Motor neuron (in vitro differentiated cells): ENCODE measurements at regions not wholly inside any gene's neighbourhood (a gene's known extent, or its start where the extent isn't known, plus 50 kb on each side); places are given as distances from the start of the nearest gene placed in this dataset.
"Not testable (repeated sequence)": the region's sequence is repeated elsewhere in the genome, so short reads cannot be mapped to it uniquely, and the experiment has no call there.

Experiments
- ATAC-seq, 8 experiments: fragments of 200-7000 bp; cut with Tn5 transposase; replicated peaks in 6 of 8; 2 replicates each; pipeline ENCODE4 v1.8.0; 2021; ENCODE audit warnings: mild to moderate bottlenecking in 8 of 8, moderate library complexity in 8 of 8
- H3K27ac ChIP-seq, 2 donors: fragments of 250-450 bp; sonication (Bioruptor Pico); 2 replicates each; pipeline ENCODE4 v1.9.0; 2021; ENCODE audit warnings: antibody characterized with exemption in 2 of 2, mild to moderate bottlenecking in 2 of 2, moderate library complexity in 1 of 2
- H3K4me1 ChIP-seq, 2 donors: fragments of 250-450 bp; sonication (Bioruptor Pico); replicated peaks in 1 of 2; 2 replicates each; pipeline ENCODE4 v1.6.1; 2021; ENCODE audit warnings: antibody characterized with exemption in 2 of 2, mild to moderate bottlenecking in 2 of 2, moderate library complexity in 1 of 2
- H3K4me3 ChIP-seq, 5 donors: fragments of 250-450 bp; sonication (Bioruptor Pico); 2 replicates each; pipeline ENCODE4 v1.9.0; 2021; ENCODE audit warnings: antibody characterized with exemption in 5 of 5, mild to moderate bottlenecking in 5 of 5, moderate library complexity in 4 of 5
- WGBS, 10 experiments: fragments of 450-650 bp; shearing (Covaris generic); methylation state at CpG; one replicate each; pipeline ENCODE4 v1.0.0; 2022; 5-methylcytosine and 5-hydroxymethylcytosine counted together
- in situ Hi-C, 9 experiments: fragments of 400-800 bp; cut with MboI; loops; one replicate each; pipeline ENCODE4 v1.15.0; 2021; ENCODE audit warnings: low sequenced_read_pairs in 9 of 9, low pct_unique_long_range_greater_than_20kb in 2 of 9; ENCODE audit not compliant: unreplicated experiment in 9 of 9

DNA sequence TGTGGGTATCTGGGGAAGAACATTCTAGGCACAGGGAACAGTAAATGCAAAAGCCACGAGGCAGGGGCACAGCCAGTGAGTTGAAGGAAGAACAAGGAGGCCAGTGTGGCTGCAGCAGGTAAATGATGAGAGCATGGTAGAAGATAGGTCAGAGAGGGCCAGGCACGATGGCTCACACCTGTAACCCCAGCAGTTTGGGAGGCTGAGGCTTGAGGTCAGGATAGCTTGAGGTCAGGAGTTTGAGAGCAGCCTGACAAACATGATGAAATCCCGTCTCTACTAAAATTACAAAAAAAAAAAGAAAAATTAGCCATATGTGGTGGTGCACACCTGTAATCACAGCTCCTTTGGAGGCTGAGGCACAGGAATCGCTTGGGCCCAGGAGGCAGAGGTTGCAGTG, 86.7 kb upstream of the ESRRB start:
- in situ Hi-C loops: no loop called here
- WGBS, 10 experiments: 10 to 100% (median 66%) methylated on average over 1 to 4 of the region's 4 CpGs; no CpG with 5 or more reads in 1 of the 10 experiments
- H3K27ac ChIP-seq: no peak overlapping the region
- no peaks in the 10 kb centered on the region for H3K4me1 ChIP-seq
- no peak for ATAC-seq
- H3K4me3 ChIP-seq: no peak overlapping the region

DNA sequence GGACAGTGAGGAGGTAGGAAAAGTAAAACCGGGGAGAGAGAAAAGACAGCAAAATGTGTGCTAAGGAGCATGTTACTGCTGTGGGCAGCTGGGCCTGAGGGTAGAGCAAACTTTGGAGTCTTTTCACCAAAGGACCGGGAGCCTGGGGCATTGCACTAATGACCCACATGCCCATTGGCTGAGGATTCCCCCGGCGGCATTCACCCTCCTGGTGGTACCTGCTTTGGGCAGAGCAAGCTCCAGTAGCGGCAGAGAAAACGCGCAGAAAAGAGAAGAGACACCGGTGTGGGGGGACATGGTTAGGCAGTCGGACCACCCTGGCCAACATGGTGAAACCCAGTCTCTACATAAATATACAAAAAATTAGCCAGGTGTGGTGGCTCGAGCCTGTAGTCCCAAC, 83.4 kb upstream of the ESRRB start:
- 17 to 96% (median 82%) methylated on average over 1 to 9 of the region's 10 CpGs; no CpG with 5 or more reads in 2 of the 10 experiments for WGBS, 10 experiments

DNA sequence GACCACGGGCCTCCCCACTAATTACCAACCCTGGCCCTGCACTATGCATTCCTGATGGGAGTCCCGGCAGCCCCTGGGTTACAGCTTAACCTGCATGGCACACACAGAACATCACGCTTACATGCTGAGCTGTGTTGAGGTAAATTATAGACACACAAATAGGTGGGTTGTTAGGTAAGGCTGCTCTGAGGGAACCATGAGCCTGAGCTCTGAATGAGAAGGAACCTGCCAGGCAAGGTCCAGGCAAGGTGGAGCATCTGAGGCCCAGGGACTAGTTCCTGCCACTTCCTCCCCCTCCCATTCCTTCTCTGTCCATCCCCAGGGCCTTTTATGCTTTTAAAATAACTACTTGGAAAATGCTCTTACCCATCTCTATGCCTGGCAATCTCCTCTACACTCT, 82.7 kb upstream of the ESRRB start:
- ATAC-seq: no peak
- no peak overlapping the region for H3K4me3 ChIP-seq
- no peaks in the 10 kb centered on the region for H3K4me1 ChIP-seq
- in situ Hi-C loops: no loop called here
- WGBS, 10 experiments: 20 to 100% (median 83%) methylated on average over 1 to 3 of the region's 3 CpGs; no CpG with 5 or more reads in 1 of the 10 experiments
- no peak overlapping the region for H3K27ac ChIP-seq

More for the DNA sequence above, 83.4 kb upstream of the ESRRB start:
- H3K27ac ChIP-seq: no peak overlapping the region
- H3K4me3 ChIP-seq: no peak overlapping the region
- no peak for ATAC-seq
- in situ Hi-C loops: no loop called here
- H3K4me1 ChIP-seq: no peaks in the 10 kb centered on the region

DNA sequence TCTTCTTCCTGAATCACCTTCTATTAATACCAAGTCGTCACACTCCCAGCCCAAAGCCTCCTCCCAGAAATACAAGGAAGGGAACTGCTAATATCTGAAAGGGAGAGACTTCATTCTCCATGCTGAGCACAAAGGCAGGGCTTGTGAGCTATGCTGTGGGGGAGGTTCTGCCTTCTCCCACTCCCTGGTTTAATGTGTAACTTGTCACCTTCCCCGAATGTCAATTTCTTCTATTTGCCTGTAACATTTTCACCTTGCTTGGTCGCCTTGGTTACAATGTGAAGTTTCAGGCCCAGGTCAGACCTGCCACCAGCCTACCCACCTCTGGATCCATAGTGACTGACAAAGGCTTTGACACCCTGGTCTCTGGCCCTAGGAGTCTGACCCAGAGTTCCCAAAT, 82.0 kb upstream of the ESRRB start:
- H3K4me1 ChIP-seq: no peaks in the 10 kb centered on the region
- in situ Hi-C loops: no loop called here
- no peak overlapping the region for H3K4me3 ChIP-seq
- H3K27ac ChIP-seq: no peak overlapping the region
- ATAC-seq: no peak
- 0 to 57% (median 30%) methylated on average over 1 to 3 of the region's 3 CpGs; no CpG with 5 or more reads in 4 of the 10 experiments for WGBS, 10 experiments

DNA sequence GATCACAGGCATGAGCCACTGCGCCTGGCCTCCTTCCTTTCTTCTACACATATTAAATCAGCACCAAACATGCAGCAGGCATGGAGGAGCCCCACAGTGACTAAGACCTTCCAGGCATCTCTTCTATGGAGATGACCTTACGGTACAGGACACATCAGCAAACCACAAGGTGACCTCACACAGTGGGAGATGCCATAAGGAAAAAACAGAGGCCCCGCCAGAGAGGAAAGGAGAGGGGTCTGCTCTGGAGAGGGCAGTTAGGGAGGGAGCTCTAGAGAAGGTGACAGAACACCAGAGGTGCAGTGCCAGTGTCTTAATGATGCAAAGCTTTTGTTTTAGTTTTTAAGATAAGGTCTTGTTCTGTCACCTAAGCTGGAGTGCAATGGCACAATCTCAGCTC, 81.1 kb upstream of the ESRRB start:
- Histone ChIP-seq H3K4me1 (no peaks in the 10 kb centered on the region), H3K27ac (no peak overlapping the region), H3K4me3 (no peak overlapping the region)
- in situ Hi-C loops: no loop called here
- 100% methylated on average over 1 of the region's 3 CpGs; no CpG with 5 or more reads in 9 of the 10 experiments for WGBS, 10 experiments
- peak in 1 of 8 experiments; percentile 14 for ATAC-seq

DNA sequence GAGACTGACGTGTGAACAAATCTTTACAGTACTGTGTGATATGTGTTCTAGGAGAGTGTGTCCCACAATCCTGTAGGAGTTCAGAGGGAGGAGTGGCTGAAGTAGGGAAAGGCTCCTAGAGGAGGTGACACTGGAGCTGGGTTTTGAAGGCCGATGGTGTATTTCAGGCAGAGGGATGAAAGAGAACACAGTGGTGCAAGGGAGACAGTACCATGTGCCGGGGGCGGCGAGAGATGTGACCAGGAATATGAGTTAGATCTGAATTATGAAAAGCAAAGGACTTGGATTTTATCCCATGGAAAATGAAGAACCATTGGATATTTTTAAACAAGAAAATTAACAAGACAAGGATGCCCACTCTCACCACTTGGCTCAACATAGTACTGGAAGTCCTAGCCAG, 77.0 kb upstream of the ESRRB start:
- no peak overlapping the region for H3K27ac ChIP-seq
- no peaks in the 10 kb centered on the region for H3K4me1 ChIP-seq
- 59 to 100% (median 81%) methylated on average over 1 to 5 of the region's 5 CpGs; no CpG with 5 or more reads in 3 of the 10 experiments for WGBS, 10 experiments
- in situ Hi-C loops: no loop called here
- H3K4me3 ChIP-seq: no peak overlapping the region
- ATAC-seq: no peak

DNA sequence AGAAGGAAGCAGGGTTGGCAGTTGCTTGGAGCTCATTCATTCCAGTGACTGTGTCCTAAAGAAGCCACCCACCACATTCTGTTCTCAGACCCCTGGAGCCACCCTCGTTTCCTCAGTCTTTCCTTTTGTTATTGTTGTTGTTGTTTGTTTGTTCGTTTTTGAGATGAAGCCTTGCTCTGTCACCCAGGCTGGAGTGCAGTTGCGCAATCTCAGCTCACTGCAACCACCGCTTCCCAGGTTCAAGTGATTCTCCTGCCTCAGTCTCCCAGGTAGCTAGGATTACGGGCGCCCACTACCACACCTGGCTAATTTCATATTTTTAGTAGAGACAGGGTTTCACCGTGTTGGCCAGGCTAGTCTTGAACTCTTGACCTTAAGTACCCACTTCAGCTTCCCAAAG, 72.7 kb upstream of the ESRRB start:
- 20 to 96% (median 80%) methylated on average over 1 to 5 of the region's 7 CpGs; no CpG with 5 or more reads in 3 of the 10 experiments for WGBS, 10 experiments
- in situ Hi-C loops, H3K4me3 ChIP-seq, H3K4me1 ChIP-seq, H3K27ac ChIP-seq, ATAC-seq: not testable (repeated sequence)

DNA sequence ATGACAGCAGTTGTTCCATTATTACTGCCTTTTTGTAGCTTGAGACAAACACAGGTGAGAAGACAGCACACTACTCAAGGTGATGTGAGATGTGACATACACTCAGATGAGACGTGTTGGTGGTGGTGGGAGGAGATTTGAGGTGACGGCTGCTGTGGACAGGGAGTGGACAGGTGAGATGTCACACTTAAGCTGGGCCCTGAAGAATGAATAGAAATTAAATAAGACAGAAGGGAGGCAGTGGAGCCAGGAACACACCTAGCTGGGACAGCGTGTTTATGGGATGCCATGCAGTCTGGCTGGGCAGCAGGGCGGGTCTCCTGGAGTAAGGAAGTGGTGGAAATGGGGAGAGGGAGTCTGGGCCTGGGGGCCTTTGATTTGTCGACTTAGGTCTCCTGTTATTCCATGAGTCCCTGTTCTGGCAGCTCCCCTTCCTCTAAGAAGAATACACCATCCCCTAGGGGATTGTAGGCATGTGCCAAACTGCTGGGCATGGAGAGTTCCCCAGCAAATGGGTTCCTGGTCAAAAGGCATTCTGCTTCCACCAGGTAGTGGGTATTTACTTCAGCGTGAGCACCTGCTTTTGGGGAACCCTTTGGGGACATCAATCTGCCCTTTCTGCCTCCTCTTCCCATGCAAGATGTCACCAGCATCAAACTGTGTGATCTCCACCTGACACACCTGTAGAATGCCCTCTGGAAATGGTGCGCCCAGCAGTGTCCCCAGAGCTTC, 71.2 kb upstream of the ESRRB start:
- in situ Hi-C loops: no loop called here
- WGBS, 10 experiments: 50 to 100% (median 83%) methylated on average over 1 to 4 of the region's 7 CpGs; no CpG with 5 or more reads in 6 of the 10 experiments
- no peak for ATAC-seq
- Histone ChIP-seq H3K4me1 (peaks cover 0 to under 1% of the 10 kb centered on the region in 2 donors), H3K27ac (no peak overlapping the region), H3K4me3 (no peak overlapping the region)

DNA sequence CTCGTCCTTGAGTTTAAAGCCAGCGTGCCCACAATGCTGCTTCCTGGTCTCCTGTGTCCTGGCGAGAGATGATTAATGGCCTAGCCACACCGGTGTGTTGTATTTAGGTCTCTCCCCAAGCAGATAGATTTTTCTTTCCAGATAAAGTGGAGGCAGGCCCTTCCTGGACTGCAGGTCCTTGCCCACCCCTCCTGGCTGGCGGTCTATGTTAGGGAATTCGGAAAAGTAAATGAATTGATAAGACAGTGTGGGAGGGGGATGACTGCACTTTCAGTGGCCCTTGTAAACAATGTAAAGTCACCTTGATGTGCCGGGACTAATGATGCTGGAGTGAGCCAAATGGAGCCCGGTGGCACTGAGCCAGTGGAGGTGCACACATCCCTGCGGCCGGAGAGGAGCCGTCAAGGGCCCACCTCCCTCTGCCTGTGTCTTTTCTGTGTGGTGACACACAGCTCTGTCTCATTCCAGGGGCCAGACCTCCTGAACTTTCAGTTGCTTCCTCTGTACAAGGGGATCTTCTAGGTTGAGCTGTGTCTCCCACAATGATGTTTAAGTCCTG, 70.6 kb upstream of the ESRRB start:
- ATAC-seq: no peak
- peaks cover 6 to 7% of the 10 kb centered on the region in 2 donors for H3K4me1 ChIP-seq
- 61 to 100% (median 72%) methylated on average over 1 to 6 of the region's 11 CpGs; no CpG with 5 or more reads in 5 of the 10 experiments for WGBS, 10 experiments
- in situ Hi-C loops: no loop called here
- H3K4me3 ChIP-seq: no peak overlapping the region
- no peak overlapping the region for H3K27ac ChIP-seq

DNA sequence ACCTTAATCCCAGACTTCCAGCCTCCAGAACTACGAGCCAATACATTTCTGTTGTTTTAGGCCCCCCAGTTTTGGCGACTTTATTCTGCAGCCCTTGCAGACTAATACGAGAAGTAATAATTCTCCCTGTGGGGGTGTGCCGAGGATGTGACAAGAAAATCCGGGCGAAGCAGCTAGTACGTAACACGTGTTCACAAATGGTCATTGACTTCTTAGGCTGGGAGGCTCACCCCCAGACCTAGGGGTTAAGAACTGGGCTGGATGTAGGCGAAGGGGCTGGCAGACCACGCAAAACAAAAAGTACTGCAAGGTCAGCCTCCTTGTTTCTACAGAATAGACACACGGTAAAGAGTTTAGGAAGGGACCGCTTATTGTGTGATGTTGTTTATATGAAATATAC, 69.8 kb upstream of the ESRRB start:
- no peak for ATAC-seq
- Histone ChIP-seq H3K27ac (no peak overlapping the region), H3K4me3 (no peak overlapping the region), H3K4me1 (peaks cover 12 to 15% of the 10 kb centered on the region in 2 donors)
- in situ Hi-C loops: no loop called here
- WGBS, 10 experiments: 38 to 100% (median 91%) methylated on average over 2 to 12 of the region's 12 CpGs; no CpG with 5 or more reads in 2 of the 10 experiments

DNA sequence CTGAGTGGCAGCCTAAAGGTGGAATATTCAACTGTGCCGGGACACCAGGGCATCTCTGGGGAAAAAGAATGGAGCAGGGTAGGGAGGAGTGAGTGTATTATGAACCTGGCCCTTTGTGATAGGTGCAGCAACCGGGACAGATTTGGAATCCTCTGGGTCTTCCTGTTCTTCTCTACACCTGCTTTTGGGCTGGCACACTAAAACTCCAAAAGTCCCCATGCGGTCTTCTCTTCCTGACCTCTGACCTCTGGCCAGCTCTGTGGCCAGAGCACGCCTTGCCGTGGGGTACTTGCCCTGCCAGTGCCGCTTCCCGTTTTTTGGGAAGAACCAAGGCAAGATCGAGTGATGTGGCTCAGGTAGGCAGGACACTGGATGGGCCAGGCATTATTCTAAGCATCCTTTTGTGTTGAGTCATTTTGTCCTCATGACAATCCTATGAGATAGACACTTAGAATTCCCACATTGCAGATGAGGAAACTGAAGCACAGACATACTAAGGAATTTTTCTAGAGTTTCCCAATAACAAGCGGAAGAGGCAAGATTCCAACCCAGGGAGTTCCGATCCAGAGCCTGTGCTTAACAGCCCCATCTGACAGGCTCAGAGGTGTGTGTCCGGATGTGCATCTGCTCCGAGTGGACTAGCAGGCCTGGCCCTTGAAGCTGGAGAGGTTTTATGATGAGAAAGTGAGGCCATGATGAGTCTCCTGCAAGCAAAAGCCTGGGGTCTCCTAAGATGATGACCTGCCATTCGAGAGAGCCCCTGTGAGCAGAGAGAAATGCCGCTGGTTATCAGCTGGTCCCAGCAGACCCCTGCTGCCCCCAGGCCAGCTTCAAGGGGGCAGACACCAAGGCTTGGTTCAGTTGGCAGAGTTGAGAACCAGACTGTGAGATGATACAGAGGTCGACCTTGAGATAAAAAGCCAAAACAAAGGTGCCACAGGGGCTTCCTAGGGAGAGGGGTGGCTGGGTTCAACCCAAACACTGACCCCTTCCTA, 67.9 kb upstream of the ESRRB start:
- WGBS, 10 experiments: 20 to 100% (median 87%) methylated on average over 1 to 7 of the region's 15 CpGs; no CpG with 5 or more reads in 3 of the 10 experiments
- no peak overlapping the region for H3K4me3 ChIP-seq
- H3K27ac ChIP-seq: no peak overlapping the region
- in situ Hi-C loops: no loop called here
- no peak for ATAC-seq
- H3K4me1 ChIP-seq: peaks cover 14 to 24% of the 10 kb centered on the region in 2 donors

DNA sequence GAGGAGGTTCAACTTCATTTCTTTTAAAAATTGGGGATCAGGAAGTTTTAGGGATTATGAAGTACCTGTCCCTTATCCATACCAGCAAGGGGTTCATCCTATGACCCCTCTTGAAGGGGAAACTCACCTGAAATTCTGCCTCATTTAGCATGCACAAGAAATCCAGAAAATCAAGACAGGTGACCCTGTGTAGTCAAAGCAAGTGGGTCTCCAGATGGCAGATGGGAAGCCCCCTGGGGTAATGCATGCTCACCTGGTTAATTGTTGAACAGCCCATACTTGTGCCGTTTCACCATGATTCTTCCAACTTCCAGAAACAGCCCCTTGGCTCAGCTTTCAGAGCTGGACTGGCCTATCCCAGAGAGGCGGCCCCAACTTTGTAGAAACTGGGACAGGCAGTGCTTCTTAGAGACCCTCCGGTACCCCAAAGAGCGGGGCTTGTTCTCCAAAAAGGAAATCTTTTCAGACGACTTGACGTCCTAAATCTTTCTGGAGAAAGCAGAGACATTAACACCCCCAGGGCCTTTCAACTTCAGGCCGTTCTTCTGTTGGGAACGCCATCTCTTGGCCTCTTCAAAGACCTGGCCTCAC, 66.3 kb upstream of the ESRRB start:
- Histone ChIP-seq H3K27ac (no peak overlapping the region), H3K4me3 (no peak overlapping the region), H3K4me1 (peaks cover 26 to 40% of the 10 kb centered on the region in 2 donors)
- in situ Hi-C loops: no loop called here
- 10 to 100% (median 66%) methylated on average over 1 to 6 of the region's 8 CpGs; no CpG with 5 or more reads in 1 of the 10 experiments for WGBS, 10 experiments
- no peak for ATAC-seq
